Muscle layer of colon (tissue), 2 donors: ENCODE measurements at regions not wholly inside any gene's neighbourhood (a gene's known extent, or its start where the extent isn't known, plus 50 kb on each side); places are given as distances from the start of the nearest gene placed in this dataset.

Source experiments
- H3K27ac ChIP-seq: one replicate; pipeline ENCODE4 v1.7.0; 2013; ENCODE audit warnings: low read depth, mild to moderate bottlenecking, low read length, moderate library complexity
- H3K27me3 ChIP-seq, 2 donors: one replicate each; pipeline ENCODE4 v1.7.0; 2013; ENCODE audit warnings: low read length in 2 of 2, mild to moderate bottlenecking in 2 of 2; ENCODE audit not compliant: insufficient read depth in 2 of 2, control insufficient read depth in 1 of 2
- H3K36me3 ChIP-seq: one replicate; pipeline ENCODE4 v1.7.0; 2013; ENCODE audit warnings: mild to moderate bottlenecking, low read length; ENCODE audit not compliant: insufficient read depth
- H3K4me1 ChIP-seq: one replicate; pipeline ENCODE4 v1.7.0; 2013; ENCODE audit warnings: mild to moderate bottlenecking, low read length; ENCODE audit not compliant: insufficient read depth
- H3K4me3 ChIP-seq, 2 donors: one replicate each; pipeline ENCODE4 v1.7.0; 2013; ENCODE audit warnings: low read length in 2 of 2, low read depth in 1 of 2, mild to moderate bottlenecking in 1 of 2, moderate library complexity in 1 of 2
- H3K9ac ChIP-seq: one replicate; pipeline ENCODE4 v1.7.0; 2013; ENCODE audit warnings: low read length
- H3K9me3 ChIP-seq: one replicate; pipeline ENCODE4 v1.7.0; 2013; ENCODE audit warnings: mild to moderate bottlenecking, low read length
- donor health status: abdominal sarcoma.
- donor health status: Adenocarcinoma of cecum.

DNA sequence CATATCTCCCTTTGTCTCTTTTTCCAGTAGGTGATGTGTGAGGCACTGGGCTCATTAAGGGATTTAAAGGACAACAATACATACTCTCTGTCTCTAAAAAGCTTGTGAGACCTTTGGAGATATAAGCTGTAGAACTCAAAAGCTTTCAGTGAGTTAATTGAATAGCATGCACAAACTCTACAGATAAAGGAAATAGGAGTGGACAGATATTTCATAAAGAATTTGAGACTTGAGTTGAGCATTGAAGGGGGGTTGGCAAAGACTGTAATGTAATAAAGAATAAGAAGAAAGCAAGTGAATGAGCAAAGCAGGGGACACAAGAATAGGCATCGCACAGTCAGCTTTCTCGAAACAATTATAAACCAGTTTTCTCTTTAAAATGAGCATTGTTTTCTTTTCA is 583.4 kb upstream of the DPPA4 start:
- Histone ChIP-seq H3K27me3 (no peaks in the 10 kb centered on the region), H3K9me3 (no peaks in the 10 kb centered on the region), H3K4me3 (no peak overlapping the region), H3K9ac (no peak overlapping the region), H3K4me1 (no peaks in the 10 kb centered on the region), H3K27ac (no peak overlapping the region), H3K36me3 (no peaks in the 10 kb centered on the region)

DNA sequence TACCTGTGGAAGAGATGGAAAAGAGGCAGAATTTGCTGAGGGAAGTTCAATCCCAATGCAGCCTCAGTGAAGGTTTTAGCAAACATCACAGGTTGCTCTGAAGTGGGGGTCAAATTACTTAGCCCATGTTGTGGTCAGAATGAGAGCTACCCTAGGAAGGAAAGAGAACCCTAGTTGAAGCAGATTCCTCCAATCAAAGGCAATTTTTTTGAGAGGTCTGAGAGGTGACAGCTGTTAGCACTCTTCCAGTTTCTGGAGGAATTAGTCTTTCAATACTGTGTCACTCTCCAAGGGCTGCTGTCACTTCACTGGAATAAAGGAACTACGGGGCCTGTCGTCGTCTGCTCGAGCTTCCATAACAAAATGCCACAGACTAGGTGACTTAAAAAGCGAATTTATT is 584.2 kb upstream of the DPPA4 start:
- no peaks in the 10 kb centered on the region for H3K9me3 ChIP-seq
- no peak overlapping the region for H3K9ac ChIP-seq
- no peaks in the 10 kb centered on the region for H3K4me1 ChIP-seq
- no peaks in the 10 kb centered on the region for H3K27me3 ChIP-seq
- no peaks in the 10 kb centered on the region for H3K36me3 ChIP-seq
- no peak overlapping the region for H3K27ac ChIP-seq
- H3K4me3 ChIP-seq, result no peak overlapping the region

DNA sequence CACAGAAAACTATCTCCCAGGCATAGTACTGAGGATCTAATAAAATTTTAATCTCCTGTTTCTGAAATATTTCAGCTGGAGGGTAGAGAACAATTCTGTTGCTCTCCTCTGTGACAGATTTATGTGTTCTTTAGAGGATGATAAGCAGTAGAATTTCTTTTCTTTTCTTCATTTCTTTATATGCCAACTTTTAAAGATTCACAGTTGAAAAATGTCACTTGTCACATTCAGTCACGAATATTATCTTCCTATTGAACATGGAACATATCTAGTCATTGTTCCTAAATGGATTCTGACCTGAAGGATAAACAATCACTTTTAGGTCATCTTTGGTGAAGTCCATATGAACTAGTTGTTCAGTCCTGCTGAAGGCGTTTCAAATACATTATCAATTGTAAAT is 585.5 kb upstream of the DPPA4 start:
- H3K9me3 ChIP-seq, result no peaks in the 10 kb centered on the region
- no peaks in the 10 kb centered on the region for H3K36me3 ChIP-seq
- H3K27ac ChIP-seq, result no peak overlapping the region
- H3K27me3 ChIP-seq, result no peaks in the 10 kb centered on the region
- no peaks in the 10 kb centered on the region for H3K4me1 ChIP-seq
- no peak overlapping the region for H3K4me3 ChIP-seq
- no peak overlapping the region for H3K9ac ChIP-seq

DNA sequence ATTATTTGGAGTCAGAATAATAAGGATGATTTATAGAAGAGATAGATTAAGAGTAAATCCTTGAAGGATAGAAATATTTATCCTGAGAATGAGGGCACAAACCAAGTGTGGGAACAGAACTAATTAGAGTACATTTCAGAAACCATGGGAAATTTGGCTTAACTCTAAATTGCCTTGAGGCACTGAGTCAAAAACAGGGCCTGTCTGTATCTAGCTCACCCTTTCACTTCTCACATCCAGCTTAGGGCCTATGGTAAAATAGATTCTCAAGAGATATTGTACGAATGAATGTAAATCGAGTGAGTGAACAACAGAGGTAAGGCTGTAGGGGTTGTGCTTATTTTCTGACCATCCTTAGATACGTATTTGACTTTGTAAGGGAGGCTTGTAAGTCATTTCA is 586.1 kb upstream of the DPPA4 start:
- Histone ChIP-seq H3K4me3 (no peak overlapping the region), H3K9ac (no peak overlapping the region), H3K27me3 (no peaks in the 10 kb centered on the region), H3K4me1 (no peaks in the 10 kb centered on the region), H3K9me3 (no peaks in the 10 kb centered on the region), H3K36me3 (no peaks in the 10 kb centered on the region), H3K27ac (no peak overlapping the region)

DNA sequence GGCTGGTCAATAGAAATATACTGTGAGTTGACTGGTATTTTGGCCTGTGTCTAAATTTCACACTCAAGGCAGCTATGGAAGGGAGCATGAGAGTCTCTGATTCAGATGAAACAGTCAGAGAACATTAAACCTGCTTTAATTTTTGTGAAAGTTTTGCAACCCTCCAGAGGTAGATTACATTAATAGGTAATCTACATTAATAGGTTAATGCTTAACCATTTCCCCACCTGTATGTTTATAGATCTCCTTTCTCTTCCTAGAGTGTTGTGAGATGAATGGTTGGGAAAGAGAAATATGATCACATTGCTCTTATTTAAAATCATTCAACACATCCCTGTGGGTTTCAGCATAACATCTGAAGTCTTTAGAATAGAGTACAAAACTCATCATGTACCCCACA is 586.9 kb upstream of the DPPA4 start:
- Histone ChIP-seq H3K9me3 (no peaks in the 10 kb centered on the region), H3K4me1 (no peaks in the 10 kb centered on the region), H3K36me3 (no peaks in the 10 kb centered on the region), H3K27ac (no peak overlapping the region), H3K27me3 (no peaks in the 10 kb centered on the region), H3K9ac (no peak overlapping the region), H3K4me3 (no peak overlapping the region)

DNA sequence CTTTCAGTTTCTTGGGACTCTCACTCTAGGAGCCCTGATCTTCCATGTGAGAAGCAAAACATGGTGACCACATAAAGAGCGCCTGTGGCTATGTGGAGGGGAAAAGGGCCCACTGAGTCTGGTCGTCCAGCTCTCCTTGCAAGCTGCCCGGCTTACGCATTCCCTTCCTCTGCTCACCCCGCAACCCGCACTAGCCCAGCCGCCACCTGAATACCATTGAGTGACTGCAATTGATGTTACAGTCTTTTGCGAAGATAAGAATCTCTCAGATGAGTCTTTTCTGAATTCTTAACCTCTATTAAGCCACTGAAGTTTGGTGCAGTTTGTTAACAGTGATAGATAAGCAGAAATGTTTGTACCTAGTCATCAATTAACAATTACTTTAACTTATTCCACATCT is 589.0 kb upstream of the DPPA4 start:
- Histone ChIP-seq H3K27me3 (no peaks in the 10 kb centered on the region), H3K9me3 (no peaks in the 10 kb centered on the region), H3K4me1 (no peaks in the 10 kb centered on the region), H3K4me3 (no peak overlapping the region), H3K27ac (no peak overlapping the region), H3K9ac (no peak overlapping the region), H3K36me3 (no peaks in the 10 kb centered on the region)

DNA sequence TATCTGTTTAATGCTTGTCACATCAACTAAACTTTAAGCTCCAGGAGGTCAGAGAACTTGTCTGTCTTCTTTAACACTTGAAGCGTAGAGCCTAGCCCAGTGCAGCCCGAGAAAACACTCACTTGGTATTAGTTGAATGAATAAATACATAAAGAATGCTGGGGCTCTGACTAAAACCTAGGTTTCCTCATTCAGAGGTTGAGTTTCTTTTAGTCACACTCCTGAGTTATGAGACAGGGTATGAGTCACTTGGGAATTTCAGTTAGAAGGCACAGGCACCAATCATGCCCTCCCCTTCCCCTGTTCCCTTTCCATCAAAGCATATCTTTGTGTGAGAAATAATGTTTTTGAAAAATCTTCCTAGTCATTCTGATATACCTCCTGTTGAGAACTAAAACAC is 589.8 kb upstream of the DPPA4 start:
- H3K9ac ChIP-seq, result no peak overlapping the region
- H3K4me3 ChIP-seq, result no peak overlapping the region
- no peaks in the 10 kb centered on the region for H3K4me1 ChIP-seq
- no peaks in the 10 kb centered on the region for H3K9me3 ChIP-seq
- no peaks in the 10 kb centered on the region for H3K36me3 ChIP-seq
- H3K27ac ChIP-seq, result no peak overlapping the region
- no peaks in the 10 kb centered on the region for H3K27me3 ChIP-seq

DNA sequence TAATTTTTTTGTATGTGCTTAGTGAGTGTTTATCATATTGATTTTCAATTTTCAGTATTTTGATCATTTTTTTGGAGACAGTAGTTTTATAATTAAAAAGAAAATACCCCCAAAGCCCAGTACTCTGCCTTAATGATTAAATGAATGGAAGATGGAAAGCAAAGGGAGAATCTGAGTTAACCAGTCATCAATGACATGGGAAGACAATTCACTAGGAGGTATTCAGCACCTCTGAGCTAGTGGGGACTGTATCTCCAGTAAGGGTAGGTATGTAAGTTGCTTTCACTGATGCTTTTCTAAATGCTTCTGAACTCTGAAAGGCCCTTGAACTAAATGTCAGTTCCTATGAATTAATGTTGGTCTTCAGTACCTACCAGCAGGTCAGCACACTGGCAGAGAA is 590.4 kb upstream of the DPPA4 start:
- H3K27ac ChIP-seq, result no peak overlapping the region
- no peaks in the 10 kb centered on the region for H3K9me3 ChIP-seq
- no peaks in the 10 kb centered on the region for H3K27me3 ChIP-seq
- H3K4me3 ChIP-seq, result no peak overlapping the region
- no peaks in the 10 kb centered on the region for H3K36me3 ChIP-seq
- no peaks in the 10 kb centered on the region for H3K4me1 ChIP-seq
- H3K9ac ChIP-seq, result no peak overlapping the region

DNA sequence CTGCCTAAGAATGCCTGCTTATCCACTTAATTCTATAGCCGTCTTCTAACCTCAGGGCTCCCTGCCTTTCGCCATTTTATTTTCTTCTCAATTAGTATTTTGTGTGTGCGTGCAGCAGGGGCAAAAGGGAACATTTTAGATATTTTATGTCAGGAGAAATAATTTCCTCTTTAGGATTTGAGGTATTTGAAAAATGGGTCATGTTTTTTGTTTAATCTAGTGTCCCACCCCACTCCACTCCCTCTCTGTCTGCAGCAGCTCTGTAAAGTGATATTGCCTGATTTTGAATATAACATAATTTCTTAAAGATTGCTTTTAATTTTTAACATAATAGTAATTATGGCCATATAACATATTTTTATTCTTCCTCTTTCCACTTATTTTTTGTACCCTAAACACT is 593.2 kb upstream of the DPPA4 start:
- Histone ChIP-seq H3K36me3 (no peaks in the 10 kb centered on the region), H3K27me3 (no peaks in the 10 kb centered on the region), H3K9ac (no peak overlapping the region), H3K27ac (no peak overlapping the region), H3K4me3 (no peak overlapping the region), H3K9me3 (no peaks in the 10 kb centered on the region), H3K4me1 (no peaks in the 10 kb centered on the region)

DNA sequence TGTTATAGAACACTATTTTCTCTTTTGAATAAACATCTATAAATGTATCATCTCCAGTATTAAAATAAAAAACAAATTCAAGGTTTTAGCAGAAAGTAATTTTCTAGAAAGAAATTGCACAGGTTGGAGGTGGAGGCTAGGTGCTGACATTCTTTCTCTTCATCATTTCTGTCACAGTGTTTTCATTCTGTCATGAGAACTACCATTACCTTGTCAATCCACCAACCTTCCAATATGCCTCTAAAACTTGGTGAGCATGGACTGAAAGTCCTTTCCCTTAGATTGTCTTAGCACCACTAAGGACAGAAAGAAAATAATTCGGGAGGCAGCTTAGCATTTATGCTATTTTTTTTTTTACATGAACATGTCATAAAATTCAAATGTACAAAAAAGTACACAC is 596.2 kb upstream of the DPPA4 start:
- no peaks in the 10 kb centered on the region for H3K9me3 ChIP-seq
- no peak overlapping the region for H3K27ac ChIP-seq
- H3K4me3 ChIP-seq, result no peak overlapping the region
- no peaks in the 10 kb centered on the region for H3K27me3 ChIP-seq
- no peak overlapping the region for H3K9ac ChIP-seq
- no peaks in the 10 kb centered on the region for H3K4me1 ChIP-seq
- H3K36me3 ChIP-seq, result no peaks in the 10 kb centered on the region

DNA sequence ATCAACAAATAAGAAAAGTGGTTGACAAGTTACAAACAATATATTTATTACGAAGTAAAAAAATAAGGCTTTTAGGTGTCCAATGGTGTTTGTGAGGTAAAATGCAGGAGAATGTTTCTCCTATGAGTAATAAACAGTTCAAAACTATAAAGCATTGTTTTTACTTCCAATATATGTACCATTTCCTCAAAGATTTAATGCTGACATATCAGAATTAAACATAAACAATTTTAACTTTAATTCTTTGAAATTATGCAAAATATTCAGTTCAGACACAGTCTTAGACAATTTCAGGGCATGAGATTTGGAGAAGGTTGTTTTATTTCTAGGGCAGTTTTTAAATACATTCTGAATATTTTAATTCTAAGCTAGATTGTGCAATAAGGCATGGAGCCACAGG is 602.5 kb upstream of the DPPA4 start:
- no peak overlapping the region for H3K4me3 ChIP-seq
- no peak overlapping the region for H3K27ac ChIP-seq
- H3K4me1 ChIP-seq, result no peaks in the 10 kb centered on the region
- no peaks in the 10 kb centered on the region for H3K27me3 ChIP-seq
- no peaks in the 10 kb centered on the region for H3K9me3 ChIP-seq
- H3K36me3 ChIP-seq, result no peaks in the 10 kb centered on the region
- no peak overlapping the region for H3K9ac ChIP-seq

DNA sequence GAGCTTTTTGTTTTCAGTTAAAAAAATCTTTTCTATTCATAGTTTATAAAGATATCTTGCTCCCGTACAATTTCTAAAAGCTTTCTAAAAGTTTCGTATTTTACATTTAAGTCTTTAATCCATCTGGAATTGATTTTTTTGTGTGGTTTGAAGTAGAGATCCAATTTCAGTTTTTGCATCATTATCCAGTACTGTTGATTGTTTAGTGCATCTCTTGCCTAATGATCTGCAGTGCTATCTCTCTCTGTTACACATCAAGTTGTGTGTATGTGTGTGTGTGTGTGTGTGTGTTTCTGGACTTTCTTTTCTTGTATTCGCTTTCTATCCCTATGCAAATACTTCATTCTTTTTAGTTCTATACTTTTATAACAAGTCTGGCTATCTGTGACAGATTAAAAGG is 605.8 kb upstream of the DPPA4 start:
- no peaks in the 10 kb centered on the region for H3K9me3 ChIP-seq
- H3K36me3 ChIP-seq, result no peaks in the 10 kb centered on the region
- no peaks in the 10 kb centered on the region for H3K4me1 ChIP-seq
- H3K4me3 ChIP-seq, result no peak overlapping the region
- no peak overlapping the region for H3K9ac ChIP-seq
- H3K27me3 ChIP-seq, result no peaks in the 10 kb centered on the region
- no peak overlapping the region for H3K27ac ChIP-seq
